ENCODE measurements at regions not wholly inside any gene's neighbourhood (a gene's known extent, or its start where the extent isn't known, plus 50 kb on each side); places are given as distances from the start of the nearest gene placed in this dataset.
"Not testable (repeated sequence)": the region's sequence is repeated elsewhere in the genome, so short reads cannot be mapped to it uniquely, and the experiment has no call there.

DNA sequence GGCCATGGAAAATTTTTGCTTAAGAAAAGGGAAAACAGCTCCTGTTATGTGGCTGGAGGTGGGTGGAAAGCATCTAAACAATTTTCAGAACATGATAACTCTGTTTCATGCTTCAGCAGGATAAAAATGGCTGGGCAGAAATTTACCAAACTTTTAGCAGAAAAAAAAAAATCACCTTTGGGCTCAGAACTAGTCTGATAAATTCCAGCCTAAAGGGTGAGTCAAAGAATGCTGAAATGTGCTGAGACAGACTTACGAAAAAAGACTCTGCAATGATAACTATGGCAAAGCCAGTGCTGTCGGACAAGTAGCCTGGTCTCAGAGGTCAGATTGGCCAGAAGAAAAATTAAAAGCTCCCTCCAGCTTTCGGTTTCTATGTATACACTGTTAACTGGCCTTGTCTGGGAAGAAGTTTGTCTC is 123.6 kb downstream of the LRATD1 start:
- peak; percentile 31 for DNase-seq

DNA sequence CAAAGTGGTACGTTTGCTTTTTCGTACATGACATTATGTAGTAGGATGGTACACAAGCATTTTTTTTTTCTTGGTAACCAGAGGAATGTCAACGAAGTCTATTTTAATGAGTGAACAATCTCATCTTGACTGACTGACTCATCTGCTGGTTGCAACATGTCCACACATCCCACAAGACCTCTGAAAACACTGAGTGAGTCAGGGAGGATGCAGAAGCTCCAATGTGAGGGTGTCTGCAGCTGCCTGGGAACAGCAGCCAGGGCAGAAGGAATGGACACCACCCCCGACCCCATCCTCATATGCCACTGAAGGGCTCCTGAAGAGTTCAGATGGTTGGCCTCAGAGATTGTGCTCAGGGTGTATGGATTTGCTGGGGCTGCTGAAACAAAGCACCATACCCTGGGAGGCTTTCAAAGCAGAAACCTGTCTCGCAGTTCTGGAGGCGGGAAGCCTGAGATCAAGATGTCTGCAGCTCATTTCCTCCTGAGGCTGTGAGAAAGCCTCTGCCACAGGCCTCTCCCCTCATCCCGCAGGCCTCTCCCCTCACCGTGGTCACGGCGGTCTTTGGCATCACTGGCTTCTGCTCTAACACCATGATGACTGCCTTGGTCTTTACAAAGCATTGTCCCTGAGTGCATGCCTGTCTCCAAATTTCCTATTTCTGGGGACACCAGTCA is 124.6 kb downstream of the LRATD1 start:
- DNase-seq = no peak

DNA sequence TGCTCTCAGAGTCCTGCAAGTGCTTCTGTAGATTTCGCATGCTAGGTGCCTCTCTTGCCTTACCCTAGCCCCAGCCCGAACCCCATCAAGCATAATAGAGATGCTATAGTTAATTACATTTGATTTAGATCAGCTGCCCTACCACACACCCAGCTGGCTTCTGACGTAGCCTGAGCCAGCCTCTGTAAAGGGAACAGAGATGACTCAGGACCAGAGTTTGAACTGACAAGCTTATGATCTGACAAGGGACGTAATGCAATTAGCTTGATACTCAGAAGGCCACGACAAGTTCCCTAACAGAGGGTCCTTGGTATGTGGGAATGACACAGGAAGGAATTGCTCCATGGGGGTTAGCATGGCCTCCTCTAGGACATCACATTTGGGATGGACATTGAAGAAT is 126.6 kb downstream of the LRATD1 start:
- no peak for DNase-seq

DNA sequence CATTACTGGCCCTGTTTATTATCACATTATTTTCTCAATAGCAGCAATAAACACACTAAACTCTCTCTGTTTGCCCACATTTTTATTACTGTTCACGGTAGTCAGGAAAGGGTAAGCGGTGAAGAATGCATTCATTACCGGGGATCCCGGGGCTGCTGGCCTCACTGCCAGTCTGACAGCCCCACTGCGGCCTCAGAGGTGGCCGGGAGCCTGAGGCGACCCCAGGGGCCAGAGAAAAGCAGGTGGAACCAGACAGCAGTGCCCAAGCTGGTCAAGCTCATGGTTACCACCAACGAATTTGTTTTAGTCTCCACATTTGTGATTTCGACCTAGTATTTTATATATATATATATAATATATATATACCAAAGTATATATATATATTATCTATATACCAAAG is 127.7 kb downstream of the LRATD1 start:
- DNase-seq = no peak

DNA sequence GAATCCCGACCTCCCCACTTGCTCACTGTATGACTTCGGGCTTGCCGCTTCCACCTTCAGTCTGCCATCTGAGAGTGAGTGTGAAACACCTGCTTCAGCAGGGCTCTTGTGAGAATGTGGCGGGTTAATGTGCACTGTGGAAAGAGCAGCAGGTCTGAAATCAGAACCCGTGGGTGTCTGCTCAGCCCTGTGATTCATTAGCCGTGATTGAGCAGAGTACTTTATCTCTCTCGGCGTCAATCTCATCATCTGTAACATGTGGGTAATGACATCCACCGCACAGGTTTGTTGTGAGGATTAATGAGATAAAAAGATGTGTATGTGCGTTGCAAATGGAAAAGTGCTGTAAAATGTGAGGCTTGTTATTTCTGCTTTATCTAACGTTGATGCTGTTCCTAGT is 128.6 kb downstream of the LRATD1 start:
- DNase-seq = no peak

DNA sequence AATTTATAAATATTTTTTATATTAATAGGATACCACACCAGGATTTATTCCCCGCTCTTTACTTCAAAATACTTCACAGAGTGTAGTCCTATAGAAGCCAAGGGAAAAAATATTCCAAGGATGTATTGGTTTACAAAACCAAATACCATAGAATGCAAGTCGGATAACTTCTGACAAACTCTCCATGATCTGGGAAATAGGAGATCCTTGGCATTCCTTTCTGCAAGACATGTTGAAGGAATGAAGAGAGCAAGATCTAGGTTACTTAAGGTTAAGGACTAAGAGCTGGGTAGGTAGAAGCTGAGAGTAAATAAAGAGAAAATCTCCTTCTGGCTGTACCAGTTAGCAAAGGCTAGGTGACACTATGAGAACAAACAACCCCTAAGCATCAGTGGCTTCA is 141.2 kb downstream of the LRATD1 start:
- no peak for DNase-seq

DNA sequence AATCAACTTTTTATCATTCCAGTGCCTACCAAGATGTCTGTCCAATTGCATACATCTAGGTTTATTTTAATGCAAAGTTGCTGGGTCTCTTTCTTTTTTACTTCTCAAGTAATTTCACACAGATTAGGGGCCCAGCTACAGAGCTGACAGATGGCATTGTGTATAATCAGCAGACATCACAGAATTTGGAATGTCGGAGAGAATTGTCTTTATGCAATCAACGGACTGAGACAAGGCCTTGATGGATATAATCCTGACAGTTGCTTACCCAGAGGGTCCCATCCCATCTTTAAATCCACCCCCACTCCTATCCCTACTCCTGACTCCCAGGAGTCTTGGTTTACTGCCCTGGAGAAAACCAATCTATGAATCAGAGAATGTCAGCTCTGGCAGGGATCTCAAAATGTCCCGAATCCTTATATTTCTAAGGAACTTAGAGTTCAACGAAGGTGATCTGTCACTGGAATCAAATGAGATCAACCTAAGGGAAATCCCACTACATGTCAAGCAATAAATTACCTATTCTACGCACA is 142.0 kb downstream of the LRATD1 start:
- DNase-seq = no peak

DNA sequence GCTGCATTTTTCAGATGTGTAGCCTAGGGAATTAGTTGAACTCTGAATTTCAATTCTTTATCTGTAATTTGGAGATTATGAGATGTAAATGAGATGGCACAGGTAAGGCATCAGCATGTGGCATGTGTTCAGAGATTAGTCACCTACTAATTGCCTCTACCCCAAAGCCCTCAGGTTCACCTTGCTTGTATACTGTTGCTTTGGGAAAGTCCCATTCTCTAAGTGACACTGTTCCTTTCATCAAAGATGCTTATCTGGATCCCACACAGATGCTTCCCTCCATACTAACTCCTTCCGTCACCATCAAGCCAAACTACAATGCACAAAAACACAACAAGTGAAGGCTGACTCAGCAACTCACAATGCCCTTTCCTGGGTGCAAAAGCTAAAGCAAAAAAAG is 143.7 kb downstream of the LRATD1 start:
- no peak for DNase-seq

DNA sequence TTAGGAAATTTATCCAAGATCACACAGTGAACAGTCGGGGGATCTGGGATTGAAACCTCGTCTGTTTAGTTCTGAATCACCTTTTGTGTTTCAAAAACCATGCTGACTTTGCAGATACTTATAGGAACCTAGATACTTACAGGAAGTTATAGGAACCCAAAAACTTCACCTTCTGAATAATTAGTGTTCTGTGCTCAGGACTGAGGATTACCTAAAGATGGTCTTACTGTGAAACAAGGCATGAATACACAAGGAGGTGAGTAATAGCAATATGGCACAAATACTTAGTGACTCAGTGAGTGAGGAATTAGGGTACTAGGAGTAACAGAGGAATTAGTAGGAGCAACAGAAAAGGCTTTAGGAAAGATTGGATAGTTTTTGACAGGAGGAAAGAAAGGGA is 145.5 kb downstream of the LRATD1 start:
- DNase-seq = no peak

DNA sequence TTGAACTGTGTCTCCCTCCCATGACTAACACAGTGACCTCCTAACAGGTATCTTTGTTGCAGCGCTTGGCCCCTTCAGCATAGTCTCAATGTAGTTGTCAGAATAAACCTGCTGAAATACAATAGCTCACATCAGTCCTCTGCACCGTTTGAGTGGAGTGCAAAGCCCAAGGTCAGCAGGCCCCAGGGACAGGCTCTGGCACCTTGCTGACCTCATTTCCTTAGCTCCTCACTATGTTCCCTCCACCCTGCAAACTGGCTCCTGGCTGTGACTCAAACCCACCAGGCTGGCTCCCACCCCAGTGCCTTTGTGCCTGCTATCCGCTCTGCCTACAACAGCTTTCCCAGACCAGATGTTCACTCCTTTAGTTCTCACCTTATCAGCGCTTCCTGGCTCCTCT is 146.7 kb downstream of the LRATD1 start:
- DNase-seq = no peak

DNA sequence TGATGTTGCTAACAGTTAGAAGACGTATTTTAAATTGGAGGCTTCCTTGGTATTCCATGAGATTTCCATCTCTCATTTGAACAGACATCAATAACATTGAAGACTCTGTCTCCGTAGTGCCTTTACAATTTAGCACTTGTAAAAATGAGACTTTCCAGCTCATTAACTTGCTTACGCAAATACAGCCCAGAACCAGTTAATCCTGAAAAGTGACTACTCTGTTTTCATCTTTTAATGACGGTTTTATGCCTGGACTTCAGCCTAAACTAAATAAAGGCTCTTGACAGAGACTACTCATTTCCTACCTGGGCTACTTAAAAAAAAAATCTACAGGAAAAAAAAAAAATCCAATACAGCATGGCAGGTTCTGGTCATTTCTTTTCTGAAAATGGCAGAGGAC is 148.6 kb downstream of the LRATD1 start:
- no peak for DNase-seq

DNA sequence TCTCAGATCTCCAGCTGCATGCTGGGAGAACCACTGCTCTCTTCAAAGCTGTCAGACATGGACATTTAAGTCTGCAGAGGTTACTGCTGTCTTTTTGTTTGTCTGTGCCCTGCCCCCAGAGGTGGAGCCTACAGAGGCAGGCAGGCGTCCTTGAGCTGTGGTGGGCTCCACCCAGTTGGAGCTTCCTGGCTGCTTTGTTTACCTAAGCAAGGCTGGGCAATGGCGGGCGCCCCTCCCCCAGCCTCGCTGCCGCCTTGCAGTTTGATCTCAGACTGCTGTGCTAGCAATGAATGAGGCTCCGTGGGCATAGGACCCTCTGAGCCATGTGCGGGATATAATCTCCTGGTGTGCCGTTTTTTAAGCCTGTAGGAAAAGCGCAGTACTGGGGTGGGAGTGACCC is 156.3 kb downstream of the LRATD1 start:
- DNase-seq = not testable (repeated sequence)

DNA sequence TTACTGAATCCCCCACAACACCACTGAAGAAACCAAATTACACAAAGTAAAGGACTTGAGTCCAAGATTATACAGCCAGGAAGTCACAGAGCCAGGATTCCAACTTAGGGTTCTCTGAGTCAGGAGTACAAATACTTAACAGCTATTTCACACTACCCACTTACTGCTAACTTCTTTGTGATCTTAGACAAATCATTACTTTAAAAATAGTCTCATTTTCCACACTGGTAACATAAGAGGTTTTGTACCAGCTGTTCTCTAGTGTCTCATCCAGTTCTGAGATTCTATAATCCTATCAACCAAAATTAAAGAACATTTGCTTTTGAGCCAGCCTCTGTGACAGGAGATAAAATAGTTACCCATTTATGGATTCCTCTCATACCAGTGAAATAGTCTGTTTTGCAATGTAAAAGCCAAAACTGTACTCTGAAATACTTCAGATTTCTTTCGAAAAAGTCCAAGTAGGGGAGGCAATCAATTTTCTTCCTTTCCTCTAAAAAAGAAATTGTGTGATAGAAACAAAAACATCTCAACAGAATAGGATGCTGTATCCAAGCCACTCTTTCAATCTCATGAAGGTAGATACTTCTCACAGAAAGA is 157.6 kb downstream of the LRATD1 start:
- no peak for DNase-seq

DNA sequence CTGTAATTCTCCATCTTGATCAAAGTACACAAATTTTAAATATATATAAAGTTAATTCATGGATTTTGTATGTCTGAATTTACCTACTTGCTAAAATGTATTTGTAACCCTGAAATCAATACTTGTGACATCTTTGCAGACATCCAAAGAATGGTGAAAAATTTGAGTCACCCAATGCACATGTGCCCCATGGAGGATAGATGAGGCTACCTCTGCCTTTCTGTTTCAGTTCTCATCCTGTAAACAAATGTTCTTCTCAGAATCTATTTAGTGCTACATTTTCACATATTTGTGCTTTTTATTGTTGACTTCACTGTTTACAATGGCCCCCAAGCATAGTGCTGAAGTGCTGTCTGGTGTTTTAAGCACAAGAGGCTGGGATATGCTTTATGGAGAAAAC is 171.5 kb downstream of the LRATD1 start:
- no peak for DNase-seq

DNA sequence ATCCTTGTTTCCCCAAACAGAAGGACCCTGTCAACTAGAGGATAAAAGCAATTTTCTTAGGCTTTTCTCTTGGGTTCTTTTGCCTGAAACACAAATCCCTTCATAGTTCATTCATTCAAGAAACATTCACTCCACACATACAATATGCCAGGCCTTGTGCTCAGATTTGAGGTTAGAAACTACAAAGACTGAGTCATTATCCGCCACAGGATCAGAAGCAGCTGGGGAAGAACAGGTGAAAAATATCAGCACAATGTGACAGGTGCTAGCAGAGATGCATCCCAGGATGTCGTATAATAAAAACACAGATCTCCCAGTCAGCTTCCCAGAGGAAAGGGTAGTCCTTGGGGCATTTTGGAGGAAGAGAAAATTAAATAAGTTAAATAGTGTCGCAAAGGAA is 172.4 kb downstream of the LRATD1 start:
- DNase-seq = no peak

DNA sequence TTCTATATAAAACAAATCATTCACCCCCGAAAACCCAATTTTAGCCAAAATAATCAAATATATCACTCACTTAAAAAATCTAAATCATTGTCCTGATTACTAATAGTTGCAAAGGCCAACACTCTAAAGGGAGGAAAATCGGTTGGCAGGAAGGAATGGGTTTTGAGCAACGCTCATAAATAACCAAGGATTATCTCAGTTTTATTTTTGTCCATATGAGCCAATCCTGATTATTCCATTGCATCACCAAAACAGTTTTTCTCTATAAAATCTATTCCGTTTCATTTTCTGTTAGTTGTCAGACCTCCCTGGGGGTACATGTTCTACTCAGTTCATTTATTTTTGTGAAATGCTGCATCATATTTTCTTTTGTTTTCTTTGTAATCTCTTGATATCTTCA is 174.1 kb downstream of the LRATD1 start:
- no peak for DNase-seq

DNA sequence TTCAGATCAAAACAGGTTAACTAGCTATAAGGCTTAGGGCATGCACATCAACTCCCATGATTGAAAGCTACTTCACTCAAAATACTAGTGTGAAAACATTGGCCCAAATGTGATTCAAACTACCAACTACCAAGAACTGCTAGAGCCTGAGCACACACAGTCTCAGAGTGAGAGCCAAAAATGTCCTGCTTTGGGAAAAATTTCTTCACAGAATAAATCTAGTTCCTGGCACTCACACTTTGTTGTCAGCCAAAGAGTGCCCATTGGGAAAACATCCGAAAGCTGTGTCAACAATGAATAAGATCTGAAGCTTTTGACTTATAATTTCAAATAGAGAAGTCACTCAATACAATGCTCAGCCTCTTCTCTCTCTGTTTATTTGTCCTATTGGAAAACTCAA is 182.7 kb downstream of the LRATD1 start:
- no peak for DNase-seq

DNA sequence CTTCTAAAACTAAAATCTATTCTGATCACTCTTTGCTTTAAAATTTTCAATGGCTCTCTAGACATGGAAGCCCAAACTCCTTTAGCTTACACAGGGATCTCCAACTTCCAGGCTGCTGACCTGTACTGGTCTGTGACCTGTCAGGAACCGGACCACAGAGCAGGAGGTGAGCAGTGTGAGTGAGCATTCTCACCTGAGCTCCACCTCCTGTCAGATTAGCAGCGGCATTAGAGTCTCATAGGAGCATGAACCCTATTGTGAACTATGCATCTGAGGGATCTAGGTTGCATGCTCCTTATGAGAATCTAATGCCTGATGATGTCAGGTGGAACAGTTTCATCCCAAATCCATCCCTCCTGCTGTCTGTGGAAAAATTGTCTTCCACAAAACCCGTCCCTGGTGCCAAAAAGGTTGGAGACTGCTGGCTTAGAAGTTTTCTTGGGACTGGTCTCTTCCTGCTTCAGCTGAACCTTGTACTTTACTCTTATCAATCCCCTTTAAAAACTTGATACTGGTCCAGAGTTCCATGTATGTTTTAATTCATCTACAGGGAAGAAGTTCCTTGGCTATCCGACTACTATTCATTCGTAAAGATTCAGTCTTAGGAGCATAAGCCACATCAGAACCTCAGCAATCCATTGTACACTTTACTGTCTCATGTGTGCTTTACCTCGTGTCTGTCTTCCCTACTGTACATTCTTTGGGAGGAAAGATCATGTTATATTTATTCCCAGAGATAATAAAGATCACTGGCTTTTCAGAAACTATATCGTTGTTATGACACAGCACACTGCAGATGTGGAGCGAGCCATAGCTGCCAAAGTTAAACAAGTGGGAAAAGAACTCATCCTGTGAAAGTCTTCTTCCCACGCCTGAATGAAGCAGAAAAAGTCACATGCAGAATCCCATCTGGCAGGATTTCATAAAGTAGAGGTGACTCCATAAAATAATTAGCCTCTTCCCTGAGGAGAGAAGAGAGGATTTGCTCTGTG is 183.8 kb downstream of the LRATD1 start:
- no peak for DNase-seq

DNA sequence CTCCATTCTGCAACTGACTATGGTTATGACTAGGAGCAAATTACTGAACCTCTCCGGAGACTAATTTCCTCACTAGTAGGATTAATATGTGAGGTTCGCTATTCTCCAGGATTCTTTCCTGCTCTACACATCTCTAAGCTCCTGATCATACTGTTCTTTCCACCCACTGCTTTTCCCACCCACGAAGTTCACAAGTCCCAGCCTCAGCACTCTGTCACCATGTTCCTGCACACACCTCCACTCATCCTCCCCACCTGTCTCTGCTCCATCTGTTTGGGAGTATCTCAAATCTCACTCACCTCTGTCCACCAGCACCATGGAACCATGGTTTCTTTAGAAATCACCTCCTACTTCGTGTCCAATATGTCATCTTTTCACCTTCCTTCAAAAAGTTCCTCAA is 185.3 kb downstream of the LRATD1 start:
- no peak for DNase-seq

DNA sequence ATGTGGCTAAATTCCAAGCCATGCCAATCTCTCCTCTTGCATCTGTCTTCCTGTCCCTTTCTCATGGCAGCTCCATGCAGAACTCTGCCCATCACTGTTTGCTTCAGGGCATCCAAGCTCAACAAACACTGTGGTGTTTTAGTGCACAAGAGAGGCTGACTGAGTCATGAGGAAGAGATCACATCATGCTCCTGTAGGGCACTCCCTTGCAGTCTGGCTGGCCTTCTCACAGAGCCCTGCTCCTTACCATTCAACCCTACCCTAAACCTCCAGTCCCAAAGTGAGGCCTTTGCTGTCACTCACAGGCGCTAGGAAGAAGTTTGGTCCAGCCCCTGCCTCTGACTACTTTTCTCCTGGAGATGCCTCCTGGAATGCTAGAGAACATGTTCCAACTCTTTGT is 194.0 kb downstream of the LRATD1 start:
- DNase-seq = no peak

DNA sequence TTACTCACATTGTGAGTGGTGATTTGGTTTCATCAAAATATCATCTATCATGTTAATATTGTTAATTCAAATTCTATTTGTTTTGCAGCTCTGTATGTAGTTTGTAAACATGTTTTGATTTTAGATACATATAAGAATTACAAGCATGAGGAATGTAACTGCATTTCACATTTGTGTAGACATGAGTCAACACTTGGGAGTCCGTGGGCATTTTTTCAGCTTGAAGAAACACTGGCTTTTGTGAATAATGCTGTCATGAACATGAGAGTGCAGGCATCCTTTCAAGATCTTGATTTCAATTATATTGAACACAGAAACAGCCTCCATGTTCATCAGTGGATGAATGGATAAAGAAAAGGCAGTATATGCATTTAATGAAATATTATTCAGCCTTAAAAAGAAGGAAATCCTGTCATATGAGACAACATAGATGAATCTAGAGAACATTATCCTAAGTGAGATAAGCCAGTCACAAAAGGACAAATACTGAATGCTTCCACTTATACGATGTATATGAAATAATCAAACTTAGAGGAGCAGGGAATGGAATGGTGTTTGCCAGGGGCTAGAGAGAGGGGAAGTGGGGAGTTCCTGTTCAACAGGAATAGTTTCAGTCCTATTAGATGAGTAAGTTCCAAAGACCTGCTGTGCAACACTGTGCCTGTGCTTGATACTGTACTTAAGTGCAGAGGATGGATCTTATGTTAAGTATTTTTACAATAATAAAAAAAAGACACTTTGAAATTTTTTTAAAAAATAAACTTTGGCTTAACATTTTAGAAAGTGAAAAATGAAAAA is 194.9 kb downstream of the LRATD1 start:
- no peak for DNase-seq

DNA sequence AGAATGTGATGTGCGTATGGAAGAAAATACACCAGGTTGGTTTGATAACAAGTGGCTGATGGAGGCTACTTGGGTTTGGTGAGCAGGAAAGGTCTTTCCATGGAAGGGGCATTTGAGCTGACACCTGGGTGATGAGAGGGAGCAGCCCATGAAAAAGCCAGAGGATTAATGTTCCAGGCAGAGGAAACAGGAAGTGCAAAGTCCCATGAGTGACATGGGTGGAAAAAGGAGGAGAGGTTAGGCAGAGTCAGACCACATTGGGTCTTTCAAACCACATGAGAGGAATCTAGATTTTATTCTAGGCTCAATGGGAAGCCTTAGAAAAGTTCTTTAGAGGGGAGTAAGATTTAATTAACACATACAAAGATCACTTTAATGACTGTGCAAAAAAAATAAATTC is 195.7 kb downstream of the LRATD1 start:
- no peak for DNase-seq

DNA sequence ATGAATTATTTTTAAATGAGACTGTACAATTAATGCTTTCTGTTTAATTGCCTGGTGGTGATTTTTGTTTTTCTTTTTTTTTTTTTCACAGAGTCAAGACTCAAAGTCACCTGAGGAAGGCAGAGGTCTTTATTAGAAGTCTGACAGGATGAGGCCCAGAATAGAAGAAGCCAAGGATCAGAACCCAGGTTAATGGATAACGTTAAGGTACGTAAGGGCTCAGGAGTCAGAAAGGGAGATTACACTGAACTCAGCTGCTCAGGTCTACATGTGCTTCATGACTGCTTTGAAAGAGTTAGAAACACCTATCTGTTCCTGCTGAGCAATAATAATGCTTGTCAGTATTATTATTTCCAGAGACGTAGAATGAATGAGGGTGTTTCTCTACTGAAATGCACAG is 196.5 kb downstream of the LRATD1 start:
- DNase-seq = no peak
